ENCODE measurements at regions not wholly inside any gene's neighbourhood (a gene's known extent, or its start where the extent isn't known, plus 50 kb on each side); places are given as distances from the start of the nearest gene placed in this dataset.

DNA sequence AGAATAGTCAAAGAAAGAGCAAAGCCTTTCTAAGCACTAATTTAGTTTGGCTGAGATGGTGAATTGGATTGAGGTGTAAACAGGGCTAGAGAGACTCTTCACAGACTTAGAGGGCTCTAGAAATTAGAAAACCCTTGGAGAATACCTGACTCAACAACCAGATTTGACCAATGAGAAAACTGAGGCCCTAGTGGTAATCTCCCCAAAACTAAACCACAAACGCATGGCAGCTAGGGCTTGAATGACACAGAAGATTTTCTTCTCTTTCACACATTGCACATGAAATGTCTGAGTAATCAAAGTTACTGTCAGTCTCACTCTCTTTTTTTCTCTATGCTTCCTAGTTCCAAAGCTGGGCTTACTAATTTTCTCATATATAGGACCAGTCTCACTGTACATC is 314.5 kb upstream of the KCNJ16 start:
- Histone ChIP-seq H3K4me3 (replicated peaks in 1 of 3; ENCODE audit: insufficient read depth in 1 of 3, low read depth in 2 of 3, low read length in 3 of 3) (no peak overlapping the region), H3K4me1 (ENCODE audit: insufficient read depth, low read length) (no peaks in the 10 kb centered on the region), H2AFZ (ENCODE audit: low read length) (no peak overlapping the region), H3K9ac (ENCODE audit: insufficient read depth, low read depth, low read length) (no peak overlapping the region), H3K36me3 (replicated peaks in 1 of 2; ENCODE audit: control insufficient read depth in 1 of 2, insufficient read depth in 2 of 2, low read length in 2 of 2) (no peaks in the 10 kb centered on the region), H3K79me2 (ENCODE audit: insufficient read depth, low read length) (no peaks in the 10 kb centered on the region), H3K27me3 (ENCODE audit: control insufficient read depth in 1 of 2, insufficient read depth in 2 of 2, low read length in 2 of 2) (no peaks in the 10 kb centered on the region), H4K20me1 (ENCODE audit: insufficient read depth, low read length) (no peaks in the 10 kb centered on the region), H3K9me3 (ENCODE audit: low read length) (peaks cover 94% of the 10 kb centered on the region), H3K4me2 (ENCODE audit: low read depth, low read length) (no peak overlapping the region), H3K27ac (ENCODE audit: extremely low read length, insufficient read depth, low read length) (no peak overlapping the region)
- in situ Hi-C loops (cut with HindIII; ENCODE audit: extremely low pct_ligation_motif_present, low pct_unique_long_range_greater_than_20kb) (no loop called here), intact Hi-C loops (cut with micrococcal nuclease; ENCODE audit: unreplicated experiment) (no loop called here)
- no TSS peak for BruUV-seq (replicated peaks)
- no peak for ATAC-seq
- no peak for DNase-seq (ENCODE audit: low spot score)
- POLR2A ChIA-PET, result no interaction called here
- 64% methylated on average over 1 of the region's 1 CpG for WGBS (ENCODE audit: low lambda C conversion rate)
- TF ChIP-seq RBAK (CRISPR knock-in tag; IDR thresholded peaks at IDR 0.05) (no peak), ZNF484 (CRISPR knock-in tag; IDR thresholded peaks at IDR 0.05; ENCODE audit: borderline replicate concordance, low read depth) (no peak), ZNF598 (CRISPR knock-in tag; IDR thresholded peaks at IDR 0.05; ENCODE audit: borderline replicate concordance) (no peak), FOXC1 (CRISPR knock-in tag; IDR thresholded peaks at IDR 0.05; ENCODE audit: borderline replicate concordance) (no peak), ZNF282 (IDR thresholded peaks at IDR 0.05; ENCODE audit: partially characterized antibody) (no peak), ESRRA (CRISPR knock-in tag; IDR thresholded peaks at IDR 0.05; ENCODE audit: low read depth) (no peak), ZNF121 (CRISPR knock-in tag; IDR thresholded peaks at IDR 0.05) (no peak)
- TF ChIP-seq, protein P1, sequence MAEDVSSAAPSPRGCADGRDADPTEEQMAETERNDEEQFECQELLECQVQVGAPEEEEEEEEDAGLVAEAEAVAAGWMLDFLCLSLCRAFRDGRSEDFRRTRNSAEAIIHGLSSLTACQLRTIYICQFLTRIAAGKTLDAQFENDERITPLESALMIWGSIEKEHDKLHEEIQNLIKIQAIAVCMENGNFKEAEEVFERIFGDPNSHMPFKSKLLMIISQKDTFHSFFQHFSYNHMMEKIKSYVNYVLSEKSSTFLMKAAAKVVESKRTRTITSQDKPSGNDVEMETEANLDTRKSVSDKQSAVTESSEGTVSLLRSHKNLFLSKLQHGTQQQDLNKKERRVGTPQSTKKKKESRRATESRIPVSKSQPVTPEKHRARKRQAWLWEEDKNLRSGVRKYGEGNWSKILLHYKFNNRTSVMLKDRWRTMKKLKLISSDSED (CRISPR knock-in tag; IDR thresholded peaks at IDR 0.05), result no peak
- CTCF ChIA-PET (ENCODE audit: low intra/inter-chr PET ratio, low total read pairs), result no interaction called here
- no peak for FAIRE-seq

DNA sequence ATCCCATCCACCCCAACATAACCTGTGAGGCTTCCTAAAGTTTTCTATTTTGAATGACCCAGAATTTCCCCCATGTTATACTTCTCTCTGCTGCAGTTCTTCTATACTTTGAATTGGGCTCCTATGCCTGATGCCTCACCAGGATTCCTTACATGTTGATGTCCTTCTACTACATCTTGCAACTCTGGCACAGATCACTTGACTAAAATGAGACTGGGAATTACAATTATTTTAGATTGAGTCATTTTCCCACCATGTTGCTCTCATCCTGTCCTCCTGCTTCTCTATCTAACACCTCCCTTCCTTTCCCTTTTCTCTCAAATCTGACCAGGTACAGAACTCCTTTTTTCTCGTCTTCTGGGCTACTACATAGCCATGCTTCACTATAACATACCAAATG is 314.0 kb upstream of the KCNJ16 start:
- DNase-seq (ENCODE audit: low spot score) (no peak), ATAC-seq (no peak), FAIRE-seq (no peak)
- BruUV-seq (replicated peaks), result no TSS peak
- intact Hi-C loops (cut with micrococcal nuclease; ENCODE audit: unreplicated experiment) (no loop called here), in situ Hi-C loops (cut with HindIII; ENCODE audit: extremely low pct_ligation_motif_present, low pct_unique_long_range_greater_than_20kb) (no loop called here)
- H3K36me3 ChIP-seq (replicated peaks in 1 of 2; ENCODE audit: control insufficient read depth in 1 of 2, insufficient read depth in 2 of 2, low read length in 2 of 2), result no peaks in the 10 kb centered on the region
- H3K79me2 ChIP-seq (ENCODE audit: insufficient read depth, low read length), result no peaks in the 10 kb centered on the region
- ChIA-PET CTCF (ENCODE audit: low intra/inter-chr PET ratio, low total read pairs) (no interaction called here), POLR2A (no interaction called here)
- 0% methylated on average over 1 of the region's 1 CpG for WGBS (ENCODE audit: low lambda C conversion rate)
- no peak overlapping the region for H3K4me3 ChIP-seq (replicated peaks in 1 of 3; ENCODE audit: insufficient read depth in 1 of 3, low read depth in 2 of 3, low read length in 3 of 3)
- H2AFZ ChIP-seq (ENCODE audit: low read length), result no peak overlapping the region
- H3K9ac ChIP-seq (ENCODE audit: insufficient read depth, low read depth, low read length), result no peak overlapping the region
- no peaks in the 10 kb centered on the region for H3K4me1 ChIP-seq (ENCODE audit: insufficient read depth, low read length)
- H3K9me3 ChIP-seq (ENCODE audit: low read length), result peaks cover 96% of the 10 kb centered on the region
- H4K20me1 ChIP-seq (ENCODE audit: insufficient read depth, low read length), result no peaks in the 10 kb centered on the region
- H3K4me2 ChIP-seq (ENCODE audit: low read depth, low read length), result no peak overlapping the region
- no peaks in the 10 kb centered on the region for H3K27me3 ChIP-seq (ENCODE audit: control insufficient read depth in 1 of 2, insufficient read depth in 2 of 2, low read length in 2 of 2)
- H3K27ac ChIP-seq (ENCODE audit: extremely low read length, insufficient read depth, low read length), result no peak overlapping the region
- TF ChIP-seq, protein P2, sequence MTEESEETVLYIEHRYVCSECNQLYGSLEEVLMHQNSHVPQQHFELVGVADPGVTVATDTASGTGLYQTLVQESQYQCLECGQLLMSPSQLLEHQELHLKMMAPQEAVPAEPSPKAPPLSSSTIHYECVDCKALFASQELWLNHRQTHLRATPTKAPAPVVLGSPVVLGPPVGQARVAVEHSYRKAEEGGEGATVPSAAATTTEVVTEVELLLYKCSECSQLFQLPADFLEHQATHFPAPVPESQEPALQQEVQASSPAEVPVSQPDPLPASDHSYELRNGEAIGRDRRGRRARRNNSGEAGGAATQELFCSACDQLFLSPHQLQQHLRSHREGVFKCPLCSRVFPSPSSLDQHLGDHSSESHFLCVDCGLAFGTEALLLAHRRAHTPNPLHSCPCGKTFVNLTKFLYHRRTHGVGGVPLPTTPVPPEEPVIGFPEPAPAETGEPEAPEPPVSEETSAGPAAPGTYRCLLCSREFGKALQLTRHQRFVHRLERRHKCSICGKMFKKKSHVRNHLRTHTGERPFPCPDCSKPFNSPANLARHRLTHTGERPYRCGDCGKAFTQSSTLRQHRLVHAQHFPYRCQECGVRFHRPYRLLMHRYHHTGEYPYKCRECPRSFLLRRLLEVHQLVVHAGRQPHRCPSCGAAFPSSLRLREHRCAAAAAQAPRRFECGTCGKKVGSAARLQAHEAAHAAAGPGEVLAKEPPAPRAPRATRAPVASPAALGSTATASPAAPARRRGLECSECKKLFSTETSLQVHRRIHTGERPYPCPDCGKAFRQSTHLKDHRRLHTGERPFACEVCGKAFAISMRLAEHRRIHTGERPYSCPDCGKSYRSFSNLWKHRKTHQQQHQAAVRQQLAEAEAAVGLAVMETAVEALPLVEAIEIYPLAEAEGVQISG (CRISPR knock-in tag; IDR thresholded peaks at IDR 0.05), result no peak
- no peak for TF ChIP-seq ZNF558 (CRISPR knock-in tag; IDR thresholded peaks at IDR 0.05; ENCODE audit: borderline replicate concordance)
- TF ChIP-seq ZNF274 (CRISPR knock-in tag; IDR thresholded peaks at IDR 0.05), result no peak
- TF ChIP-seq KDM6A (CRISPR knock-in tag; IDR thresholded peaks at IDR 0.05; ENCODE audit: low read depth), result no peak
- no peak for TF ChIP-seq EEA1 (CRISPR knock-in tag; IDR thresholded peaks at IDR 0.05; ENCODE audit: borderline replicate concordance)
- no peak for TF ChIP-seq MATR3 (CRISPR knock-in tag; IDR thresholded peaks at IDR 0.05)
- no peak for TF ChIP-seq ZNF292 (CRISPR knock-in tag; IDR thresholded peaks at IDR 0.05; ENCODE audit: borderline replicate concordance, low read depth)
- no peak for TF ChIP-seq FOXP1 (IDR thresholded peaks at IDR 0.05)
- no peak for TF ChIP-seq FOXP1 (CRISPR knock-in tag; IDR thresholded peaks at IDR 0.05)
- TF ChIP-seq ZNF331 (CRISPR knock-in tag; IDR thresholded peaks at IDR 0.05), result no peak
- no peak for TF ChIP-seq PAX8 (CRISPR knock-in tag; IDR thresholded peaks at IDR 0.05; ENCODE audit: borderline replicate concordance)

Data from HepG2 (cell line).